Stimulated activated memory B cell treated with anti-CD40 and anti-IgM and Interleukin-4, amounts not matched to agents 10 μg/mL and 1 μg/mL and 100 μg/mL, for 72 hours (primary cell): ENCODE measurements at regions not wholly inside any gene's neighbourhood (a gene's known extent, or its start where the extent isn't known, plus 50 kb on each side); places are given as distances from the start of the nearest gene placed in this dataset.

ENCODE experiments used
- ATAC-seq: fragments of 150-1000 bp; cut with Tn5 transposase; 2 replicates; pipeline ENCODE4 v1.10.0; 2021
- H3K27ac Mint-ChIP-seq: one replicate; pipeline ENCODE4 v1.8.0; 2022; ENCODE audit warnings: mild to moderate bottlenecking, mixed read lengths
- H3K27me3 Mint-ChIP-seq: one replicate; pipeline ENCODE4 v1.8.0; 2022; ENCODE audit warnings: mixed read lengths
- H3K36me3 Mint-ChIP-seq: one replicate; pipeline ENCODE4 v1.8.0; 2022; ENCODE audit warnings: mixed read lengths
- H3K4me1 Mint-ChIP-seq: one replicate; pipeline ENCODE4 v1.8.0; 2022; ENCODE audit warnings: mixed read lengths
- H3K4me3 Mint-ChIP-seq: one replicate; pipeline ENCODE4 v1.8.0; 2022; ENCODE audit warnings: mild to moderate bottlenecking, moderate library complexity, mixed read lengths
- H3K9me3 Mint-ChIP-seq: one replicate; pipeline ENCODE4 v1.8.0; 2022; ENCODE audit warnings: mixed read lengths

- H3K4me3 Mint-ChIP-seq: no peak overlapping the region
- ATAC-seq: no peak
- H3K27ac Mint-ChIP-seq: no peak overlapping the region
- no peaks in the 10 kb centered on the region for H3K9me3 Mint-ChIP-seq
- no peaks in the 10 kb centered on the region for H3K36me3 Mint-ChIP-seq
- H3K27me3 Mint-ChIP-seq: peaks cover 18% of the 10 kb centered on the region
- H3K4me1 Mint-ChIP-seq: no peaks in the 10 kb centered on the region
Observed at GRCh38 chr18:76678248-76678647, 144.1 kb upstream of the ZNF236 start.

- H3K27me3 Mint-ChIP-seq: peaks cover 10% of the 10 kb centered on the region
Observed at GRCh38 chr18:76674596-76674995, 147.8 kb upstream of the ZNF236 start.

DNA sequence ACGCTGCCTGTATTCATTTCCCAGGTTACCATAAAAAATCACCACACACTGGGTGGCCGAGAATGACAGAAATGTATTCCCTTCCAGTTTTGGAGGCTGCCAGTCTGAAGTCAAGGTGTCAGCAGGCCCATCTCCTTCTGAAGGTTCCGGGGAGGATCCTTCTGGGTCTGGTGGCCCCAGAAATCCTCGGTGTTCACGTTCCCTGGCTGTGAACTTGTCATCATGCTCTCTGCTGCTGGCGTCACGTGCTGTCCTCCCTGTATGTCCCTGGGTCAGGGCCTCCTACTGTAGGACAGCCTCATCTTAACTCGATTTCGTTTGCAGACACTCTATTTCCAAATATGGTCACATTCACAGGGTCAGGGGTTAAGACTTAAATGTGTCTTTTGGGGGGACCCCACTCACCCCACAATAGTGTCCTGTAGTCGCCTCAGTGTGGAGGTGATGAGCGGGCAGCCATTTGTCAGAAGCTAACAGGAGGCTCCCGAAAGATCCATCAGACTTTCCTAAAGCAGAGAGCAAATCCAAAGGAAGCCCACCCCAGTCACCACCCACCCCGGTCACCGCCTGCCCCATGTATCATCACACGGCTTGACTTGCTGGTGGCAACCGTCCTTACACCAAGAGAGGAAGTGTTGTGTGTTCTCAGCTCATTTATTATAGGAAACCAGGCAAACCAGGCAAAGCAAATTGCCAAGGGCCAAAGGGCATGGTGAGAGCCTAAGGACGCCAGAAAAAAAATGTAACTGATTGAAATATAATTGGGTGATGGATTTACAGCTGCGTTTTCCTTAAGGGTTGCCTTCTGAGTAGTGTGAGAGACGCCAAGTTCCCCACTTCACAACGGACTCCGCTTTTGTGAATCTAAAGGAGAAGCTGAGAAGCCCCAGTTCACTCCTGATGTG, 148.8 kb upstream of the ZNF236 start:
- H3K27me3 Mint-ChIP-seq: peaks cover 10% of the 10 kb centered on the region
- H3K4me1 Mint-ChIP-seq: no peaks in the 10 kb centered on the region

More at GRCh38 chr18:76674596-76674995, 147.8 kb upstream of the ZNF236 start:
- no peak overlapping the region for H3K27ac Mint-ChIP-seq
- peak; percentile 35 for ATAC-seq
- H3K9me3 Mint-ChIP-seq: no peaks in the 10 kb centered on the region
- H3K36me3 Mint-ChIP-seq: no peaks in the 10 kb centered on the region
- H3K4me1 Mint-ChIP-seq: no peaks in the 10 kb centered on the region
- H3K4me3 Mint-ChIP-seq: no peak overlapping the region

DNA sequence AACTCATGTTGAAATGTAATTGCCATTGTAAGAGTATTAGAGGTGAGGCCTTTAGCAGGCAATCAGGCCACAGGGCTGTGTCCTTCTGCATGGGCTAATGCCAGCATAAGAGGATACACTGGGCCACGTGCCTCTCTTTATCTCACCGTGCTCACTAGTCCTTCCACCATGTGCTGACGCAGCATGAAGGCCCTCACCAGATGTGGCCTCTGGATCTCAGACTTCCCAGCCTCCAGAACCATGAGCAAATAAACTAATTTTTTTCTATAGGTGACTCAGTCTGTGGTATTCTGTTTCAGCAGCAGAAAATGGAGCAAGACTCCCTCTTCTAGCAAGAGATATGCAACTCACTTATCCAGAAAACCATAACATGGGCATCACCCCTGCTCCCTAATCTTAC, 149.7 kb upstream of the ZNF236 start:
- H3K9me3 Mint-ChIP-seq: no peaks in the 10 kb centered on the region
- H3K36me3 Mint-ChIP-seq: no peaks in the 10 kb centered on the region
- no peak overlapping the region for H3K27ac Mint-ChIP-seq
- no peak for ATAC-seq
- no peak overlapping the region for H3K4me3 Mint-ChIP-seq
- H3K27me3 Mint-ChIP-seq: peaks cover 10% of the 10 kb centered on the region
- no peaks in the 10 kb centered on the region for H3K4me1 Mint-ChIP-seq

More for the DNA sequence above, 148.8 kb upstream of the ZNF236 start:
- peak; percentile 7 for ATAC-seq
- Mint-ChIP-seq H3K9me3 (no peaks in the 10 kb centered on the region), H3K36me3 (no peaks in the 10 kb centered on the region), H3K4me3 (no peak overlapping the region), H3K27ac (no peak overlapping the region)

- no peaks in the 10 kb centered on the region for H3K36me3 Mint-ChIP-seq
- H3K9me3 Mint-ChIP-seq: no peaks in the 10 kb centered on the region
- H3K27ac Mint-ChIP-seq: no peak overlapping the region
- H3K4me3 Mint-ChIP-seq: no peak overlapping the region
- H3K27me3 Mint-ChIP-seq: peaks cover 10% of the 10 kb centered on the region
- no peak for ATAC-seq
- no peaks in the 10 kb centered on the region for H3K4me1 Mint-ChIP-seq
Observed at GRCh38 chr18:76670564-76671288, 151.6 kb upstream of the ZNF236 start.

GRCh38 chr18:76668546-76668945, 153.8 kb upstream of the ZNF236 start:
- ATAC-seq: no peak
- Mint-ChIP-seq H3K36me3 (no peaks in the 10 kb centered on the region), H3K4me3 (no peak overlapping the region), H3K27ac (no peak overlapping the region), H3K9me3 (peaks cover 2% of the 10 kb centered on the region), H3K4me1 (no peaks in the 10 kb centered on the region), H3K27me3 (peaks cover 11% of the 10 kb centered on the region)

GRCh38 chr18:76668119-76668518, 154.2 kb upstream of the ZNF236 start:
- H3K27me3 Mint-ChIP-seq: peaks cover 11% of the 10 kb centered on the region
- no peak overlapping the region for H3K4me3 Mint-ChIP-seq
- H3K27ac Mint-ChIP-seq: no peak overlapping the region
- peaks cover 2% of the 10 kb centered on the region for H3K9me3 Mint-ChIP-seq
- no peaks in the 10 kb centered on the region for H3K36me3 Mint-ChIP-seq
- H3K4me1 Mint-ChIP-seq: no peaks in the 10 kb centered on the region
- no peak for ATAC-seq

GRCh38 chr18:76667603-76668002, 154.8 kb upstream of the ZNF236 start:
- no peak for ATAC-seq
- no peaks in the 10 kb centered on the region for H3K4me1 Mint-ChIP-seq
- H3K4me3 Mint-ChIP-seq: no peak overlapping the region
- H3K27me3 Mint-ChIP-seq: peaks cover 11% of the 10 kb centered on the region
- H3K27ac Mint-ChIP-seq: no peak overlapping the region
- H3K9me3 Mint-ChIP-seq: peaks cover 2% of the 10 kb centered on the region
- H3K36me3 Mint-ChIP-seq: no peaks in the 10 kb centered on the region

GRCh38 chr18:76662626-76663025, 159.7 kb upstream of the ZNF236 start:
- Mint-ChIP-seq H3K36me3 (no peaks in the 10 kb centered on the region), H3K4me1 (peaks cover 11% of the 10 kb centered on the region), H3K27ac (no peak overlapping the region), H3K9me3 (peaks cover 2% of the 10 kb centered on the region), H3K27me3 (peaks cover 27% of the 10 kb centered on the region), H3K4me3 (no peak overlapping the region)
- no peak for ATAC-seq

GRCh38 chr18:76660571-76661192, 161.7 kb upstream of the ZNF236 start:
- peak; percentile 53 for ATAC-seq
- Mint-ChIP-seq H3K27me3 (peaks cover 45% of the 10 kb centered on the region), H3K36me3 (no peaks in the 10 kb centered on the region), H3K9me3 (peaks cover 2% of the 10 kb centered on the region), H3K4me1 (peaks cover 11% of the 10 kb centered on the region), H3K4me3 (no peak overlapping the region), H3K27ac (no peak overlapping the region)

DNA sequence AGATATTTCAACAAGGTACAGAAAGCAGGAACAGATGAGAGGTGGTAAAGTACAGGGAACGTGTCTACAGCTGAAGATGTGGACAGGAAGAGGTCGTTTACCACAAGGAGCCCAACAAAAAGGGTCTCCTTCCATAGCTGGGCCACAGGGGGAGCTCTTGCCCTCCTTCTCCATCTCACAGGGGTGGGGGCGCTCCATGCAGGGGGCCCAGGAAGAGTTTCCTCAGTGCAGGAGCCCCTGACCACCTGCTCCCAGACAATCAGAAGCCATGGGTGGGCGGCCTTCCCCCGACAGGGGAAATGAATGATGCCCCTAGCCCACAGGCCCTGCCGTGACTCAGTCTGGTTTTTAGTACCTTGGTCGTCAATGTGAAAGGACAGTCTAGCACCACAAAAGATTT, 163.6 kb upstream of the ZNF516 start:
- ATAC-seq: peak; percentile 61
- H3K4me1 Mint-ChIP-seq: peaks cover 11% of the 10 kb centered on the region
- H3K27ac Mint-ChIP-seq: no peak overlapping the region
- peaks cover 51% of the 10 kb centered on the region for H3K27me3 Mint-ChIP-seq
- no peaks in the 10 kb centered on the region for H3K36me3 Mint-ChIP-seq
- H3K9me3 Mint-ChIP-seq: peaks cover 1% of the 10 kb centered on the region
- no peak overlapping the region for H3K4me3 Mint-ChIP-seq

DNA sequence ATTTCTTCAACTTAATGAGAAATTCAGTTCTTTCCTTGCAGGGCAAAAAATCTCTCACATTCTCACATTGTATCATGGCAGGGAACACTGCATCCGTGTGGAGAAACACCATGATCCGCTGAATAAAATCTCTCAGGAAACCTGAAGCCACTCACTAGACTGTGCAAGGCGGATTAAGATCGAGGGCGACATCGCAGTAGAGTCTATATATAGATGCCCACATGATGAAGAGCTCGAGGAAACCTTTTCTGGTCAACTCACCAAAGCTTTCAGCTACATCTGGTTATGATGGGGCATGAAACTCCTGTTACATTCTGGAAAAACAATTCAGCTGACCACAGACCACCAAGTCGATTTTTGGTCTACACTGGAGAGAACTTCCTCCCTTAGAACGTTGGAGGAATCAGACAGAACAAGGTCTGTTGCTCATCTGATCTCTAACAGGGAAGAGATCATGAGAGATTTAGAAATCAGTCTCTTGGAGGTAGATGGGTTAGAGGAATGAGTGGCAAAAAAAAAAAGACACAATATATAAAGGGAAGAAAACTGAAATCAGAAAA, 162.9 kb upstream of the ZNF516 start:
- peaks cover 57% of the 10 kb centered on the region for H3K27me3 Mint-ChIP-seq
- H3K4me1 Mint-ChIP-seq: peaks cover 11% of the 10 kb centered on the region
- ATAC-seq: peak; percentile 14
- no peak overlapping the region for H3K27ac Mint-ChIP-seq
- no peak overlapping the region for H3K4me3 Mint-ChIP-seq
- no peaks in the 10 kb centered on the region for H3K36me3 Mint-ChIP-seq
- no peaks in the 10 kb centered on the region for H3K9me3 Mint-ChIP-seq

DNA sequence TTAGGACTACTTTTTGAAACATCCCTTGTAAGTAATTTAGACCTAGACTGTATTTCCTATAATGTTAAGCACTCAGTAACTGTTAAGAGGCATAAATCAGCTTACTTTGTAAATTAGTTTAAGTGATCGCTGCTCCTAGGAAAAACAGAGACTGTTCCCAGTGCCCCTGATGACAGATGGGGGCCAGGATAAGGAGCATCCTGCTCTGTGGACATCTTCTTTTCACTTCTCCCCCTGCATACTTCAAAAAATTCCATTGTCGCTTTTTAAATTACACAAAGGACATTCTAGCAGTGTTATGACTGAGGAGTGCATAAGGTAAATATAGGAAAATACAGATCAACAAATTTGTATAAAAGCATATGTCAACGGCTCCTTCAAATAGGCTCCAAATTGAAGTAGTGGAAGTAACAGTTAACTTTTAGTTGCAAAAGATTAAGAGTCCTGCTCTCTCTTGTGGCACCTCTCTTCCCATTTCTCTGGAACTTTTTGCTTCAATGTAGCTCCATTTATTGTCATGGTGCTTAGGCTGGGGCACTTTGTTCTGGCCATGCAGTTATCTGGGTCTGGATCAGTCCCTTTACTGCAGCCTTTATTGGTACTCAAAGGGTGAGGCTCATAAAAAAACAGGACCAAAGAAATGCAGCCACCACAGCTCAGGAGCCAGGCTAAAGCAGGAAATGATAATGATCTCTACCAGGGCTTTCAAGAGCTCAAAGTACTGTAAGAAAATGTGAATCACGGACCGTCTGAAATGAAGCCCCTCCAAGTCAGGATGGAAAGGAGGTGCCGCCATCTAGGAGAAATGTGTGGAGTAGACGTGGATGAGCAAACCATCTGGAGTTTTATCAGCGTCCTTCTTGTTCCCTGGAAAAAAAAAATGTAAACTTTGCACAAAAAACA, 162.1 kb upstream of the ZNF516 start:
- H3K4me1 Mint-ChIP-seq: peaks cover 11% of the 10 kb centered on the region
- H3K27ac Mint-ChIP-seq: no peak overlapping the region
- no peak overlapping the region for H3K4me3 Mint-ChIP-seq
- ATAC-seq: no peak
- peaks cover 60% of the 10 kb centered on the region for H3K27me3 Mint-ChIP-seq
- H3K9me3 Mint-ChIP-seq: no peaks in the 10 kb centered on the region
- no peaks in the 10 kb centered on the region for H3K36me3 Mint-ChIP-seq

- Mint-ChIP-seq H3K4me1 (peaks cover 11% of the 10 kb centered on the region), H3K36me3 (no peaks in the 10 kb centered on the region), H3K27ac (no peak overlapping the region), H3K9me3 (no peaks in the 10 kb centered on the region), H3K27me3 (peaks cover 69% of the 10 kb centered on the region), H3K4me3 (no peak overlapping the region)
- no peak for ATAC-seq
Observed at GRCh38 chr18:76654577-76654976, 159.5 kb upstream of the ZNF516 start.
